ENCODE measurements at regions not wholly inside any gene's neighbourhood (a gene's known extent, or its start where the extent isn't known, plus 50 kb on each side); places are given as distances from the start of the nearest gene placed in this dataset.
"Not testable (repeated sequence)": the region's sequence is repeated elsewhere in the genome, so short reads cannot be mapped to it uniquely, and the experiment has no call there.

GRCh38 chr2:185265747-185266146 is 472.9 kb upstream of the FSIP2 start:
- DNase-seq (ENCODE audit: low spot score): no peak

- DNase-seq (ENCODE audit: low spot score): no peak
These were observed 470.0 kb upstream of the FSIP2 start for GRCh38 chr2:185268651-185269050.

- no peak for DNase-seq (ENCODE audit: low spot score)
These were observed 463.7 kb upstream of the FSIP2 start for GRCh38 chr2:185274718-185275484.

- DNase-seq (ENCODE audit: low spot score): not testable (repeated sequence)
These were observed 462.6 kb upstream of the FSIP2 start for GRCh38 chr2:185275979-185276378.

- no peak for DNase-seq (ENCODE audit: low spot score)
These were observed 459.8 kb upstream of the FSIP2 start for GRCh38 chr2:185278761-185279160.

- no peak for DNase-seq (ENCODE audit: low spot score)
These were observed 458.6 kb upstream of the FSIP2 start for GRCh38 chr2:185279999-185280398.

GRCh38 chr2:185284696-185285095 is 453.9 kb upstream of the FSIP2 start:
- DNase-seq (ENCODE audit: low spot score): no peak

GRCh38 chr2:185290012-185290411 is 448.6 kb upstream of the FSIP2 start:
- peak; percentile 7 for DNase-seq (ENCODE audit: low spot score)

- DNase-seq (ENCODE audit: low spot score): peak; percentile 40
These were observed 447.5 kb upstream of the FSIP2 start for GRCh38 chr2:185291035-185291647.

GRCh38 chr2:185299867-185300266 is 438.7 kb upstream of the FSIP2 start:
- no peak for DNase-seq (ENCODE audit: low spot score)

- no peak for DNase-seq (ENCODE audit: low spot score)
These were observed 432.5 kb upstream of the FSIP2 start for GRCh38 chr2:185306119-185306518.

- DNase-seq (ENCODE audit: low spot score): no peak
These were observed 422.2 kb upstream of the FSIP2 start for GRCh38 chr2:185316383-185316782.

- peak; percentile 9 for DNase-seq (ENCODE audit: low spot score)
These were observed 420.3 kb upstream of the FSIP2 start for GRCh38 chr2:185318271-185318724.

- no peak for DNase-seq (ENCODE audit: low spot score)
These were observed 402.7 kb upstream of the FSIP2 start for GRCh38 chr2:185335879-185336278.

- DNase-seq (ENCODE audit: low spot score): peak; percentile 11
These were observed 401.6 kb upstream of the FSIP2 start for GRCh38 chr2:185337033-185337432.

- DNase-seq (ENCODE audit: low spot score): no peak
These were observed 400.5 kb upstream of the FSIP2 start for GRCh38 chr2:185338104-185338503.

GRCh38 chr2:185347445-185347844 is 391.2 kb upstream of the FSIP2 start:
- DNase-seq (ENCODE audit: low spot score): no peak

- no peak for DNase-seq (ENCODE audit: low spot score)
These were observed 377.8 kb upstream of the FSIP2 start for GRCh38 chr2:185360776-185361175.

- DNase-seq (ENCODE audit: low spot score): no peak
These were observed 366.4 kb upstream of the FSIP2 start for GRCh38 chr2:185372188-185372587.

- no peak for DNase-seq (ENCODE audit: low spot score)
These were observed 365.4 kb upstream of the FSIP2 start for GRCh38 chr2:185373229-185373628.

- DNase-seq (ENCODE audit: low spot score): no peak
These were observed 363.7 kb upstream of the FSIP2 start for GRCh38 chr2:185374878-185375277.

GRCh38 chr2:185375731-185376130 is 362.9 kb upstream of the FSIP2 start:
- DNase-seq (ENCODE audit: low spot score): no peak

GRCh38 chr2:185381631-185382030 is 357.0 kb upstream of the FSIP2 start:
- no peak for DNase-seq (ENCODE audit: low spot score)

Data from iPS-NIHi11 (cell line).